ENCODE measurements at regions not wholly inside any gene's neighbourhood (a gene's known extent, or its start where the extent isn't known, plus 50 kb on each side); places are given as distances from the start of the nearest gene placed in this dataset.

DNA sequence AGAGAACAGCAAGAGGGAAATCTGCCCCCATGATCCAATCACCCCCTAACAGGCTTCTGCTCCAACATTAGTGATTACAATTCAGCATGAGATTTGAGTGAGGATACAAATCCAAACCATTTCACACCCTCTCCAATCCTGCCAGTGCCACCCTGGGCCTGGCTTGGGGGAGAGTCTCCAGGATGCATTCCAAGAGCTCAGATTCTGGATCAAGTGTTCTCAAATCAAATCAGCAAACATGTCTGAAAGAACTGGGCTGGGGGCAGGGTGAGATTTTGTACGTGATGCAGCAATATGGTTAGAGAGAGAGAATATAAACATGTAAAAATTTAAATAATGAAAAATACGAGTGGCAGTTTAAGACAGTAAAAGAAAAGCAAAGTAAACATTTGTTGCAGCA lies 2100.9 kb upstream of the CELF4 start:
- TF ChIP-seq POLR2A (IDR thresholded peaks at IDR 0.05; ENCODE audit: extremely low read depth, insufficient read length): no peak
- TF ChIP-seq, protein P1, sequence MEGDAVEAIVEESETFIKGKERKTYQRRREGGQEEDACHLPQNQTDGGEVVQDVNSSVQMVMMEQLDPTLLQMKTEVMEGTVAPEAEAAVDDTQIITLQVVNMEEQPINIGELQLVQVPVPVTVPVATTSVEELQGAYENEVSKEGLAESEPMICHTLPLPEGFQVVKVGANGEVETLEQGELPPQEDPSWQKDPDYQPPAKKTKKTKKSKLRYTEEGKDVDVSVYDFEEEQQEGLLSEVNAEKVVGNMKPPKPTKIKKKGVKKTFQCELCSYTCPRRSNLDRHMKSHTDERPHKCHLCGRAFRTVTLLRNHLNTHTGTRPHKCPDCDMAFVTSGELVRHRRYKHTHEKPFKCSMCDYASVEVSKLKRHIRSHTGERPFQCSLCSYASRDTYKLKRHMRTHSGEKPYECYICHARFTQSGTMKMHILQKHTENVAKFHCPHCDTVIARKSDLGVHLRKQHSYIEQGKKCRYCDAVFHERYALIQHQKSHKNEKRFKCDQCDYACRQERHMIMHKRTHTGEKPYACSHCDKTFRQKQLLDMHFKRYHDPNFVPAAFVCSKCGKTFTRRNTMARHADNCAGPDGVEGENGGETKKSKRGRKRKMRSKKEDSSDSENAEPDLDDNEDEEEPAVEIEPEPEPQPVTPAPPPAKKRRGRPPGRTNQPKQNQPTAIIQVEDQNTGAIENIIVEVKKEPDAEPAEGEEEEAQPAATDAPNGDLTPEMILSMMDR (IDR thresholded peaks at IDR 0.05; ENCODE audit: low read depth, low read length): no peak
- TF ChIP-seq, protein P2, sequence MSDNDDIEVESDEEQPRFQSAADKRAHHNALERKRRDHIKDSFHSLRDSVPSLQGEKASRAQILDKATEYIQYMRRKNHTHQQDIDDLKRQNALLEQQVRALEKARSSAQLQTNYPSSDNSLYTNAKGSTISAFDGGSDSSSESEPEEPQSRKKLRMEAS (IDR thresholded peaks at IDR 0.05; ENCODE audit: low read depth, low read length): no peak
- TF ChIP-seq MYC (IDR thresholded peaks at IDR 0.05; ENCODE audit: low read depth, low read length): no peak
